ENCODE measurements at regions not wholly inside any gene's neighbourhood (a gene's known extent, or its start where the extent isn't known, plus 50 kb on each side); places are given as distances from the start of the nearest gene placed in this dataset.
"Not testable (repeated sequence)": the region's sequence is repeated elsewhere in the genome, so short reads cannot be mapped to it uniquely, and the experiment has no call there.

- Histone ChIP-seq H3K27me3 (no peaks in the 10 kb centered on the region), H3K4me1 (replicated peaks in 1 of 2) (no peaks in the 10 kb centered on the region), H3K9me3 (replicated peaks in 1 of 3) (no peaks in the 10 kb centered on the region), H3K4me3 (no peak overlapping the region), H3K27ac (no peak overlapping the region), H3K36me3 (replicated peaks in 1 of 2) (no peaks in the 10 kb centered on the region)
- no peak for DNase-seq
- intact Hi-C loops (cut with DNase I) = no loop called here
- 81 to 87% (median 84%) methylated on average over 3 of the region's 3 CpGs for WGBS, 4 donors
- TF ChIP-seq CTCF (IDR thresholded peaks at IDR 0.05) = no peak
- no peak for TF ChIP-seq POLR2A (IDR thresholded peaks at IDR 0.05)
Measured at GRCh38 chr13:63773476-63773875, 2357.8 kb upstream of the PCDH20 start.

GRCh38 chr13:63757683-63758082 lies 2342.0 kb upstream of the PCDH20 start:
- H3K27ac ChIP-seq; DNase-seq; H3K9me3 ChIP-seq (replicated peaks in 1 of 3); H3K27me3 ChIP-seq; H3K36me3 ChIP-seq (replicated peaks in 1 of 2); H3K4me3 ChIP-seq; intact Hi-C loops (cut with DNase I); H3K4me1 ChIP-seq (replicated peaks in 1 of 2): not testable (repeated sequence)
- WGBS, 4 donors = 53 to 76% (median 69%) methylated on average over 3 to 5 of the region's 5 CpGs

- H3K27me3 ChIP-seq; H3K4me1 ChIP-seq (replicated peaks in 1 of 2); H3K27ac ChIP-seq; H3K9me3 ChIP-seq (replicated peaks in 1 of 3); intact Hi-C loops (cut with DNase I); DNase-seq; H3K4me3 ChIP-seq; H3K36me3 ChIP-seq (replicated peaks in 1 of 2): not testable (repeated sequence)
- WGBS, 4 donors = no CpG with 5 or more reads among the region's 2 CpGs
Measured at GRCh38 chr13:63749857-63750256, 2334.2 kb upstream of the PCDH20 start.

GRCh38 chr13:63741814-63742101 lies 2326.1 kb upstream of the PCDH20 start:
- H3K36me3 ChIP-seq (replicated peaks in 1 of 2); H3K9me3 ChIP-seq (replicated peaks in 1 of 3); H3K27me3 ChIP-seq; H3K4me3 ChIP-seq; H3K4me1 ChIP-seq (replicated peaks in 1 of 2); DNase-seq; H3K27ac ChIP-seq; intact Hi-C loops (cut with DNase I): not testable (repeated sequence)
- 86 to 97% (median 96%) methylated on average over 8 to 19 of the region's 19 CpGs; no CpG with 5 or more reads in 1 of the 4 donors for WGBS, 4 donors

- intact Hi-C loops (cut with DNase I) = no loop called here
- WGBS, 4 donors = 92 to 96% (median 94%) methylated on average over 16 to 35 of the region's 36 CpGs
- no peak for DNase-seq
- no peaks in the 10 kb centered on the region for H3K9me3 ChIP-seq (replicated peaks in 1 of 3)
- no peaks in the 10 kb centered on the region for H3K27me3 ChIP-seq
- H3K27ac ChIP-seq = no peak overlapping the region
- TF ChIP-seq POLR2A (IDR thresholded peaks at IDR 0.05) (no peak), CTCF (IDR thresholded peaks at IDR 0.05) (no peak)
- no peak overlapping the region for H3K4me3 ChIP-seq
- no peaks in the 10 kb centered on the region for H3K36me3 ChIP-seq (replicated peaks in 1 of 2)
- no peaks in the 10 kb centered on the region for H3K4me1 ChIP-seq (replicated peaks in 1 of 2)
Measured at GRCh38 chr13:63741029-63741813, 2325.6 kb upstream of the PCDH20 start.

GRCh38 chr13:63739112-63739735 lies 2323.6 kb upstream of the PCDH20 start:
- H3K27ac ChIP-seq; H3K4me3 ChIP-seq; H3K27me3 ChIP-seq; DNase-seq; H3K4me1 ChIP-seq (replicated peaks in 1 of 2); H3K36me3 ChIP-seq (replicated peaks in 1 of 2); H3K9me3 ChIP-seq (replicated peaks in 1 of 3); intact Hi-C loops (cut with DNase I): not testable (repeated sequence)
- 94 to 100% (median 95%) methylated on average over 3 to 23 of the region's 23 CpGs for WGBS, 4 donors
